Astrocyte of the hippocampus (primary cell): ENCODE measurements at regions not wholly inside any gene's neighbourhood (a gene's known extent, or its start where the extent isn't known, plus 50 kb on each side); places are given as distances from the start of the nearest gene placed in this dataset.

Experiments
- DNase-seq: peaks from one replicate; pipeline ENCODE4 v3.0.0; 2011; ENCODE audit warnings: low read depth, low spot score

- no peak for DNase-seq
Observed at GRCh38 chr5:74426506-74426905, 214.0 kb downstream of the ENC1 start.

DNA sequence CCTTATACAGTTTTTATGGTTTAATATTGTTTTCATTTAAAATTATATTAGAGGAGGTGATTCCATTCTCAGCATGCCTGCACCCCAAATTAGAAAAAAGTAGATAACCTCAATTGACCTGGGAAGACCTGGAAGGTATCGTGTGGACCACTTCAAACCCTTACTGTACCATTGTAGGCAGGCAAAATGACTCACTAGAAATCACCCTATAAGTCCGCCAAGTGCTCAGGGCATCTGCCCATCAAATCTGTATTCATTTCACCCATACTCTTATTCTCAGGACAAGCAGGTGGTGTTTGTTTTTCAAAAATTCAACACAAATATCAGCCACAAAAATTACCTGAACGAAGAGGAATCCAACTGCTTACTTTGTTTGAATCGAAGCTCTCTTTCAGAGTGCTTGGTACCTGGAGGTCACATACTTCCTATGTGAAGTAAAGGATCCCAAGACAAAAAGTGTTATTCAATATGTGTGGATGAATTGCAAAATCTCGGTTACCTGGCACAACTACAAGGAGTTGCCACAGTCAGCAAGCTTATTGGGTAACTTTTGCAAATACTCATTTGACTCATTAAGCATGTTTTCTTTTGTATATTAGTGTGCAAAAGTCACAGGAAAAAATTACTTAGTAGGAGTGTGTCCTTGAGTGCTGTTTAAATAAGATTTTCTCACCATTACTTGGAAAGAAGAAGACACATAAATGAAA lies 216.2 kb downstream of the ENC1 start:
- no peak for DNase-seq

DNA sequence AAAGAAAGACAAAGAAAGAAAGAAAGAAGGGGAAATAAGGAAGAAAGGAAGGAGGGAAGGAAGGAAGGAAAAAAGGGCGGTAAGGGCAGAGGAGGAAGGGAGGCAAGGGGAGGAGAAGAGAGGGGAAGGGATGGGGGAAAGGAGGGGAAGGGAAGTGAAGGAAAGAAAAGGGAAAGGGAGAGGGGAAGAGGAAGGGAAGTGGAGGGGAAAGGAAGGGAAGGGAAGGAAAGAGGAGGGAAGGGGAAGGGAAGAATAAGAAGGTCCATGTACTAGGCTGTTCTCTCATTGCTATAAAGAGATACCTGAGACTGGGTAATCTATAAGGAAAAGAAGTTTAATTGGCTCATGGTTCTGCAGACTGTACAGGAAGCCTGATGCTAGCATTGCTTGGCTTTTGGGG lies 217.1 kb downstream of the ENC1 start:
- no peak for DNase-seq

DNA sequence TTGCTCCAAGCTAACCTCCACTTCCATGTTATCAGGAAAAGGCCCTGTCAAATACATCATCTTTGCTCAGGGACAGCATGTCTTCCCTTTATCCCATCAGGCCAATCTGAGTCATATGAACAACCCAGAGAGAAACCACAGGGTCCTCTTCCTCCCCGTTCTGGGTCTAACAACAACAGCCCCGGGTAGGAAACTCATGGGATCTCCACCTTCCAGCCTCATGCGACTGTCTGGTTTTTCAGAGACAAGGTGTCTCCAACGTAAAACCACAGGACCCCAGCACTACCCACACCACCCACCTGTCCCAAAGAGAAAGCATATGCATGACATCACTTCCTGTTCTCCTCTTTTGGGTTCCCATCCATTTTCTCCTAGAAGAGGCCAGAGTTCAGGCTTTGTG lies 217.9 kb downstream of the ENC1 start:
- no peak for DNase-seq

DNA sequence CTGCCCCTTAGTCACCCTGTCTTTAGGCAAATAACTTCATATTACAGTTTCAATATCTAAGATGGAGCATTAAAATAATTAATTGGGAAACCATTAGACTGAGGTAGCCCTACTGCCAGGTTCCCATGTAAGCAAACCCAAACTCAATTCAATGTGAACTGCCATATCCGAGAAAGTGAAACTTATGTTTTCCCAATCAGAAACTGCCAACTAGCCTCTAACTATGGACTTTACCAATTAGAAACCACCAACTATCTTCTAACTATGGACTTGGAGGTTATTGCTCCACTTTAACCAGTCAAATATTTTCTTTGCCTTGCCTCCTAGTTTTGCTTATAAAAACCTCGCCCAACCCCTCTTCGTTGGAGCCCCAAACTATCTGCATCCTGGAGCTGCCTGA lies 218.5 kb downstream of the ENC1 start:
- no peak for DNase-seq

DNA sequence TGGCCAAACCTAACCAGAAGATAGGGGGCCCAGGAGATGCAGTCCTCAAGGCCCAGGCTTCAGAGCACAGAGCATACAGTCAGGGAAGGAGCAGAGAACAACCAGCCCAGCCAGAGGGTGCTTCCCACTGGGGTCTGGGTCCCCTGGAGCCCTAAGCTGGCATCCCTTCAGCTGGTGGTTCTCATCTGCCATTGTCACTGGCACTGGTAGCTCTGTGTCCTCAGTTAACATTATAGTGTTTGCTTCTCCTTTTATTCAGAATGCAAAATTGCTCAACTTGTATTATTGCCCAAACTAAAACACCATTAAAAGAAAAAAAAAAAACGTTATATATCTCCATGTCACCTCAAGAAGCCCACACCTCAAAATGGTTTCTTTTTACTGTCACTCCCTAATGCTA lies 219.2 kb downstream of the ENC1 start:
- DNase-seq: no peak

- no peak for DNase-seq
Observed at GRCh38 chr5:74420947-74421346, 219.6 kb downstream of the ENC1 start.

GRCh38 chr5:74420220-74420619 lies 220.3 kb downstream of the ENC1 start:
- no peak for DNase-seq

DNA sequence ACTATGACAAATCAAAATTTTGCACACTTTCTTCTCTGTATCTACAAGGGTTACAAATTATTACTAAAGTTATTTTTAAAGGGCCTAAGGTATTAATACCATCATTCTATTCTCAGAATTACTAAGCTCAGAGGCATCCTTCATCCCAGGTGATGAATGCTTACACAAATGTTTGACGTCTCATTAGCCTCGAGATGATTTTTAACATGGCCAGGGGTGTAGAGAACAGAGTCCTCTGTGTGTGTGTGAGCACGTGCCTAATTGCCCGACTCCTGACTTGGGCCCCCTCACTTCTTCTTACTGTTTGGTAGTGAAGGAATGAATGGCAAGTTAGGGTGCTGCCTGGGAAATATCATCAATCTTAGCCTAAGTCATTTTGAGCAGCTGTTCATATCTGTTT lies 221.1 kb downstream of the ENC1 start:
- no peak for DNase-seq

- no peak for DNase-seq
Observed at GRCh38 chr5:74418709-74419108, 221.8 kb downstream of the ENC1 start.

DNA sequence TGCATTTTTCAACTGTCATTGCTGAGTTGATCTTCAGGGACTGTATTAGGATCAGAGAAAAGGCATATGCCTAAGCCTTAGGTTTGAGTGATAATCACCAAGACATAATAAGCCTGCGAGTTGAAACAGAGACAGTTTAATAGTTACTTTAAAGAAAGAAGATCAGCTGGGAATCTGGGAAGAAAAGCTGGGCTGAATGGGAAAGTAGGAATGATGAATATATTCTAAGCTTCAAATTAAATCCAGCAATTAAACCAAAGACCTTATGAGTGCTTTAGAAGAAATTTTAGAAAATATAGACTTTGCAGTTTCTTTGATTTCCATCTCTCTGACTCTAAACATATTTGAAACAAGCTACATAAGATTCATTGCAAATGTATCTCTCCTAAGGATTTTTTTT lies 222.3 kb downstream of the ENC1 start:
- DNase-seq: no peak

GRCh38 chr5:74415695-74416102 lies 224.8 kb downstream of the ENC1 start:
- no peak for DNase-seq

DNA sequence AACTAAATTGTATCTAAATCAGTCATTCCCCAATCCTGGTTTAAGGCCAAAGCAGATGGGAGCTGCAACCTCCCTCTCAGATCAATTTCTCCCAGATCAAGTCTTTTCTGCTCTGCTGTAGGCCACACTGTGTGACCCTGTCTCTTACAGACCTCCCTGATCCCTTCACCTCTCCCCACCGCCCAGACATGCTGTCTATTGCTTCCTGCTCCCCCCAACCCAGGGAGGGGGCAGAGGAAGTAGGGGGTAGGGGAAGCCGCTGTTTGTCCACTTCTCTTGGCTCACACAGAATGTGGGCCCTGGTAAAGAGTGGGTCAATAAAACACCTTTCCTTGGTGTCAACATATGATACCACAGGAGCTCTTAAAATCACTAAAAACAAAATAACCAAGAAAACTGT lies 226.3 kb downstream of the ENC1 start:
- no peak for DNase-seq

GRCh38 chr5:74413403-74414048 lies 227.0 kb downstream of the ENC1 start:
- no peak for DNase-seq

DNA sequence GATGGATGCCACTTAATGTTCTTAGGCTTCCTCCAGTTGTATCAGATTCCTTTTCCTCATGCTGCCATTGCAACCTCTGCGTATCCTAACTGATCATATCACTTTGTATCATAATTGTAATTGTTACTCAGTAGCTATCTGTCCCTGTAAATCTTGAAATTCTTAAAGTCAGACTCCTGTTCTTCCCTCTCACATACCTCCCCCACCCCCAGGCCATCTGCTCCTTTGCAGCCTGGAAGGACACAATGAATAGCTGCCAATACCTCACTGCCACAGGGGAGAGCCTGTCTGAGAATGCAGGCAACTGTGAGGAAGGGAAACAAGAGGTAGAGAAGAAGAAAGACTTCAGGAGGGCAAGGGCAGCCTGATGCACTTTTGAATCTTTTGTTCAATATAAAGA lies 228.5 kb downstream of the ENC1 start:
- DNase-seq: peak; percentile 28

- no peak for DNase-seq
Observed at GRCh38 chr5:74409712-74410111, 230.8 kb downstream of the ENC1 start.

GRCh38 chr5:74409166-74409706 lies 231.3 kb downstream of the ENC1 start:
- DNase-seq: no peak

- no peak for DNase-seq
Observed at GRCh38 chr5:74408150-74409043, 232.1 kb downstream of the ENC1 start.

- DNase-seq: no peak
Observed at GRCh38 chr5:74407701-74408100, 232.8 kb downstream of the ENC1 start.

DNA sequence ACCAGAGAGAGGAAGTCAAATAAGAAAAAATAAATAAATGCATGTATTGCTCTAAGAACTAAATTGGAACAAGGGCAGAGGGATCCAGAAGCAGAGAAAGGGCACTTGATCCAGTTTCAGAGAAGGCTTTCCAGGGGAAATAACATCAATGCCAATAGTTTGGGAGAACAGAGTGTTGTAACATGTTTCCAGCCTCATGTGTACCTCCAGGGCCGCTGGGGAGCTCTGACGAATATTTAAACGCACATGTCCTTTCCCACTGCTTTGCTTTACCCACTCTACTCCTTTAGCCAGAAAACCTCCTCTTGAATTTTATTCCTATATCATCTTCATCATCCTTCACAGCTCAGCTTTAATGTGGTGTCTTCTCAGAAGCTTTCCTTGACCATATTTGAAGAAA lies 233.7 kb downstream of the ENC1 start:
- DNase-seq: no peak

DNA sequence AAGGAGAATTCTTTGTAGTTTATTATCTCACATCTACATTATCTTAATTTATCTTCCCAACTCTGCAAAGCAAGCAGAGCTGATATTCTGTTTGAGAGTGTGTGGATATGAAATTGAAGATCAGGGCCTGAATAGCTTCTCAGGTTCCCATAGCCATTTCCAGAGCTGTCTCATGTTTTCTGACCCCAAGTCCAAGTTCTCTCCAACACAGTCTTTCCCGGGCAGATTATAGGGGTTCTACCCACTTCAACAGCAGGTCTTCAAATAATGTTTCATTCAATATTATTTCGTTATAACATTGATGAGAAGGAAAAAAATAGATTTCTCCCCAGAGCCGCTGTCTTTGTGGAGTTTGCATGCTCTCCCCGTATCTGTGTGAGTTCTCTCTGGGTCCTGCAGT lies 234.9 kb downstream of the ENC1 start:
- no peak for DNase-seq
